ENCODE measurements at regions not wholly inside any gene's neighbourhood (a gene's known extent, or its start where the extent isn't known, plus 50 kb on each side); places are given as distances from the start of the nearest gene placed in this dataset.

- intact Hi-C loops (cut with micrococcal nuclease) = no loop called here
- dilution Hi-C loops (cut with HindIII; ENCODE audit: low sequenced_read_pairs, unreplicated experiment) = no loop called here
- POLR2A ChIA-PET (ENCODE audit: unreplicated experiment) = no interaction called here
- Histone ChIP-seq H2AK5ac (ENCODE audit: low read depth, low read length) (no peak overlapping the region), H2BK15ac (ENCODE audit: low read depth, low read length) (no peak overlapping the region), H3K27me3 (ENCODE audit: control insufficient read depth, insufficient read depth, low read length) (no peaks in the 10 kb centered on the region), H4K20me1 (ENCODE audit: insufficient read depth, low read length) (no peaks in the 10 kb centered on the region), H4K91ac (ENCODE audit: insufficient read depth, low read depth, low read length) (no peak overlapping the region), H3K4me2 (ENCODE audit: low read depth, low read length) (no peak overlapping the region), H3K27ac (ENCODE audit: insufficient read depth, low read length) (no peak overlapping the region), H3K4me1 (ENCODE audit: control insufficient read depth, insufficient read depth, low read length) (no peaks in the 10 kb centered on the region), H3K14ac (replicated peaks; ENCODE audit: low read depth, low read length) (no peak overlapping the region), H3K4ac (ENCODE audit: low read depth, low read length) (no peak overlapping the region), H2BK120ac (ENCODE audit: low read depth, low read length) (no peak overlapping the region), H3K4me3 (ENCODE audit: insufficient read depth, low read depth, low read length) (no peak overlapping the region), H3K9me1 (ENCODE audit: insufficient read depth, low read length) (no peaks in the 10 kb centered on the region), H3K36me3 (ENCODE audit: control insufficient read depth, insufficient read depth, low read length) (no peaks in the 10 kb centered on the region), H3K9ac (ENCODE audit: low read depth, low read length) (no peak overlapping the region), H3K56ac (ENCODE audit: extremely low read depth, insufficient read depth, low read length) (no peak overlapping the region), H2BK20ac (ENCODE audit: low read depth, low read length) (no peak overlapping the region), H2AFZ (replicated peaks; ENCODE audit: low read length, poor library complexity) (no peak overlapping the region), H3K18ac (ENCODE audit: low read depth, low read length) (no peak overlapping the region), H4K5ac (ENCODE audit: low read depth, low read length) (no peak overlapping the region), H2AK9ac (replicated peaks; ENCODE audit: low read depth, low read length, poor library complexity) (no peak overlapping the region), H4K8ac (ENCODE audit: low read depth in 2 of 2, low read length in 2 of 2) (no peak overlapping the region), H3K23ac (ENCODE audit: low read depth, low read length) (no peak overlapping the region), H3K9me3 (ENCODE audit: control insufficient read depth, insufficient read depth, low read length) (no peaks in the 10 kb centered on the region), H2BK5ac (ENCODE audit: low read depth, low read length, poor library complexity, severe bottlenecking) (no peak overlapping the region), H3K79me1 (ENCODE audit: low read depth in 1 of 2, low read length in 2 of 2) (no peaks in the 10 kb centered on the region)
- in situ Hi-C loops (cut with MboI; ENCODE audit: low sequenced_read_pairs) = no loop called here
- no peak for TF ChIP-seq FOS (IDR thresholded peaks at IDR 0.05; ENCODE audit: low read depth, low read length)
- TF ChIP-seq RCOR1 (IDR thresholded peaks at IDR 0.05; ENCODE audit: insufficient replicate concordance, low read length) = no peak
- TF ChIP-seq CHD1 (IDR thresholded peaks at IDR 0.05; ENCODE audit: low read depth, low read length) = no peak
- no peak for TF ChIP-seq ELK1 (IDR thresholded peaks at IDR 0.05; ENCODE audit: borderline replicate concordance, low read depth, low read length)
- no peak for TF ChIP-seq CEBPB (IDR thresholded peaks at IDR 0.05; ENCODE audit: low read depth, low read length)
- TF ChIP-seq CTCF (conservative IDR thresholded peaks at IDR 0.05; ENCODE audit: low read depth, low read length) = no peak
- TF ChIP-seq MAZ (IDR thresholded peaks at IDR 0.05; ENCODE audit: borderline replicate concordance, low read depth, low read length) = no peak
- TF ChIP-seq MAFK (IDR thresholded peaks at IDR 0.05; ENCODE audit: low read depth, low read length) = no peak
- no peak for TF ChIP-seq POLR2A (IDR thresholded peaks at IDR 0.05; ENCODE audit: low read depth, low read length)
- TF ChIP-seq MXI1 (IDR thresholded peaks at IDR 0.05; ENCODE audit: borderline replicate concordance, low read depth, low read length) = no peak
- TF ChIP-seq RFX5 (IDR thresholded peaks at IDR 0.05; ENCODE audit: low read depth, low read length) = no peak
- no peak for TF ChIP-seq SMC3 (IDR thresholded peaks at IDR 0.05; ENCODE audit: low read depth, low read length)
- no peak for TF ChIP-seq NFE2L2 (IDR thresholded peaks at IDR 0.05; ENCODE audit: low read depth, low read length)
- ATAC-seq (ENCODE audit: low read depth) = no peak
- no CpG with 5 or more reads among the region's 3 CpGs for WGBS, 2 experiments (ENCODE audit: extremely low coverage in 2 of 2, insufficient read length in 1 of 2)
- no peak for DNase-seq
- CTCF ChIA-PET = no interaction called here
- BruUV-seq (replicated peaks) = no TSS peak
Measured at GRCh38 chr3:137201066-137201465, 243.3 kb downstream of the IL20RB start.
